ENCODE measurements at regions not wholly inside any gene's neighbourhood (a gene's known extent, or its start where the extent isn't known, plus 50 kb on each side); places are given as distances from the start of the nearest gene placed in this dataset.

DNA sequence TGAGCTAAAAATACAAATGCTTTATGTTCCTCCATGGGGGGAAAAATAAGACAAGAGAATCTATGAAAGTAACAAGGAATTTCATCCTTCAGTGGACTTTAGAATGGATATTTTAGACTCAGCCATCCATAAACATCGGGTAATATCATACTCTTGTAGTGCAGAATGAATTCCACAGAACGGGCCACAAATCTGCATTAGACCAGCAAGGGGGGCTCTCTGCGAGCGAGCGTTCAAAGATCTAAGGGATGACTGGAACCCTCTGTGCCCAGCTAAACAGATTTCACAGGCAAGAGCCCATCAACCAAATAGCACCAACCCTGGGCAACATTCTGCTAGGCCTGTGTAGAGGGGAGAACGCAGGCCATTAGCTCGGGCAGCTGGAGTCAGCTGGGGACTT is 537.9 kb upstream of the CDH11 start:
- TF ChIP-seq, protein P1, sequence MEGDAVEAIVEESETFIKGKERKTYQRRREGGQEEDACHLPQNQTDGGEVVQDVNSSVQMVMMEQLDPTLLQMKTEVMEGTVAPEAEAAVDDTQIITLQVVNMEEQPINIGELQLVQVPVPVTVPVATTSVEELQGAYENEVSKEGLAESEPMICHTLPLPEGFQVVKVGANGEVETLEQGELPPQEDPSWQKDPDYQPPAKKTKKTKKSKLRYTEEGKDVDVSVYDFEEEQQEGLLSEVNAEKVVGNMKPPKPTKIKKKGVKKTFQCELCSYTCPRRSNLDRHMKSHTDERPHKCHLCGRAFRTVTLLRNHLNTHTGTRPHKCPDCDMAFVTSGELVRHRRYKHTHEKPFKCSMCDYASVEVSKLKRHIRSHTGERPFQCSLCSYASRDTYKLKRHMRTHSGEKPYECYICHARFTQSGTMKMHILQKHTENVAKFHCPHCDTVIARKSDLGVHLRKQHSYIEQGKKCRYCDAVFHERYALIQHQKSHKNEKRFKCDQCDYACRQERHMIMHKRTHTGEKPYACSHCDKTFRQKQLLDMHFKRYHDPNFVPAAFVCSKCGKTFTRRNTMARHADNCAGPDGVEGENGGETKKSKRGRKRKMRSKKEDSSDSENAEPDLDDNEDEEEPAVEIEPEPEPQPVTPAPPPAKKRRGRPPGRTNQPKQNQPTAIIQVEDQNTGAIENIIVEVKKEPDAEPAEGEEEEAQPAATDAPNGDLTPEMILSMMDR (IDR thresholded peaks at IDR 0.05; ENCODE audit: low read depth, low read length, missing control alignments), result no peak
- no peak for DNase-seq (ENCODE audit: extremely low read depth, low read depth)
- no peak overlapping the region for H3K4me3 ChIP-seq (replicated peaks; ENCODE audit: low read depth, low read length)

DNA sequence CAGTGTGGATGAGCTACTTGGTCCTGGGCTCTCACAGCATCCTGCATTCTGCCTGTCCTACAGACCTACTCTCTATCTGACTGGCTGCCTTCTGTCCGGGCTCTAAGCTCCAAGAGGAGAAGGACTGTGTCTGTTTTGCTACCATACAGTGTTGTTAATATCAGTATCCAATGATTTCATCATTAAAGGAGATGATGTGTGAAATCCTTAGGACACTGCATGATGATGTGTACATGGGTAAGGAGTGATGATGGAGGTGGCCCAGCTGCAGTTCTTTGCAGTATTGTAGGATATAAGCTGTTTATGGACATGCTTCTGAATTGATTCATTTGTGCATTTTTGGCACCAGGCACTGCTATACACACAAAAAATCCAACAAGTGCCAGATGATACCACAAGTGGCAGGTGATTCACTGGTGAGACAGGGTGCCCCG is 536.9 kb upstream of the CDH11 start:
- no peak overlapping the region for H3K4me3 ChIP-seq (replicated peaks; ENCODE audit: low read depth, low read length)
- DNase-seq (ENCODE audit: extremely low read depth, low read depth), result no peak
- TF ChIP-seq, protein P1 (IDR thresholded peaks at IDR 0.05; ENCODE audit: low read depth, low read length, missing control alignments), result no peak

DNA sequence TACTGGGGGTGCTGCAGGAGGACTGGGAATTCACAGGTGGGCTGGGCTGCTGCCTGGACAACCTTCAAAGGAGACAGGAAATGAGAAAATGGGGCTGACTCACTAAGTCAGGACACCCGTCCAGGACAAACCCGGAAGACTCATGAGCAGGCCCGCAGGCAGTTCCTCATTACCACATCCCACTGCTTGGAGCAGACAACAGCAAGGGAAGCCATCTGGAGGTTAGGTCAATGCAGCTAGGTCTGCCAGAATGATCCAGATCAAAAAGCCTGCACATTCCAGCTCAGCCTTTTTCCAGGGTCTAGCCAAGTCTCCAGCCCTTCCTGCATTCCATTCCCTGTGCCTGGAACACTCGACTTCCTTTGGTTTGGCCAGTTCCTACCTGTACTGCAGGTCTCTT is 536.5 kb upstream of the CDH11 start:
- H3K4me3 ChIP-seq (replicated peaks; ENCODE audit: low read depth, low read length), result no peak overlapping the region
- peak; percentile 91 for DNase-seq (ENCODE audit: extremely low read depth, low read depth)
- TF ChIP-seq, protein P1 (IDR thresholded peaks at IDR 0.05; ENCODE audit: low read depth, low read length, missing control alignments), result no peak

DNA sequence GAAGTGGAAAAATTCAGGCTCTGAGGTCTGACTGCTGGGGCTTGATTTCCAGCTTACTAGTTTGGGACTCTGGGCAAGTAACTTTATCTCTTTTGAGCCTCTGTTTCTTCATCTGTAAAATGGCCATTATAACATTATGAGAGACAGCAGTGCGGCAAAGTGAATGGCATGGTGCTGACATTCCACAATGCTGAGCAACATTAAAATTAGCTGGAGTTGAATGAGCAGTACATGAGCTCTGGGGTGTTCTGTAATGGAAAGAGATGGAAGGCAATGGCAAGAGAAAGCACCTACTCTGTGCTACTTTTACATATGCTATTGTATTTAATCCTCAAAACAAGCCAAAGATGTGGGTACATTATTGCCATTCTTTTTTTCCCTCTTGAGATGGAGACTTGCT is 535.7 kb upstream of the CDH11 start:
- DNase-seq (ENCODE audit: extremely low read depth, low read depth), result no peak
- H3K4me3 ChIP-seq (replicated peaks; ENCODE audit: low read depth, low read length), result no peak overlapping the region
- TF ChIP-seq, protein P1 (IDR thresholded peaks at IDR 0.05; ENCODE audit: low read depth, low read length, missing control alignments), result no peak

DNA sequence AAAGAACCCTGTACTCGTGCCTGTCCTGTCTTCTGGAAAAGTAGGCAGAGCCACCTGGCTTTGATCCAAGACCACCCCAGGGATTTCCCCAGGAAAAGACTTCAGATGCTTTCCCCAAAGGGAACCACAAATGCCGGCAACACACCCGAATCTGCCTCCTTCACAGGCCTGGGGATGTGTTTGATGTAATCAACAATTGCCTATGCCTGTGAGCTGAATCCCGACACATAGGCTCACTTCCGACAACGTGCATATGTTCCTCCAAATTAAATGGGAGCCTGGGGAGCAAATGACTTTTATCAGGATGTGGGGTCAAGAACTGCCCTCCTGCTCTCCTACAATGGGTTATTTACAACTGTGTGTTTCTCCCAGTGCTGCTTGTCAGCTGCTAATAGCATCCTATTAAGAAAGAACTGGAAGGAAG is 535.2 kb upstream of the CDH11 start:
- TF ChIP-seq, protein P1 (IDR thresholded peaks at IDR 0.05; ENCODE audit: low read depth, low read length, missing control alignments), result no peak
- no peak for DNase-seq (ENCODE audit: extremely low read depth, low read depth)
- H3K4me3 ChIP-seq (replicated peaks; ENCODE audit: low read depth, low read length), result no peak overlapping the region

DNA sequence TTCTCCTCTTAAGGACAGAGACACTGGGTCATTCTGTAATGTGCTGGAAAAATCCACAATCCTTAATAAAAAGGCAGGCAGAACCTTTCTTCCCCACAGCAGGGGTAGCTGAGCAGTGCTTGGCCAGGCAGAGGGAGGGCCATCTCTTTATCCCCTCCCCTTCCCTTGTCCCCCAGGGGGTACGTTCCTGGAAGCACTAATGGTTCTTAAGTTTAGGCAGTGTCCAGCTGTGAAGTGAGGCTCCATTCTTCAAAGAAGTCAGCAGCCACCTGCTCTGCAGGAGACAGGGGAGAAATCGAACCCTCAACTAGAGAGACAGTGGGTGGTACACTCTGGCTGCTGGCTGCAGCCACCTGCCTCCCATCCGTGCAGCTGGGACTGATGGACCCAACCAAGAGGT is 533.9 kb upstream of the CDH11 start:
- no peak overlapping the region for H3K4me3 ChIP-seq (replicated peaks; ENCODE audit: low read depth, low read length)
- TF ChIP-seq, protein P1 (IDR thresholded peaks at IDR 0.05; ENCODE audit: low read depth, low read length, missing control alignments), result no peak
- DNase-seq (ENCODE audit: extremely low read depth, low read depth), result no peak

DNA sequence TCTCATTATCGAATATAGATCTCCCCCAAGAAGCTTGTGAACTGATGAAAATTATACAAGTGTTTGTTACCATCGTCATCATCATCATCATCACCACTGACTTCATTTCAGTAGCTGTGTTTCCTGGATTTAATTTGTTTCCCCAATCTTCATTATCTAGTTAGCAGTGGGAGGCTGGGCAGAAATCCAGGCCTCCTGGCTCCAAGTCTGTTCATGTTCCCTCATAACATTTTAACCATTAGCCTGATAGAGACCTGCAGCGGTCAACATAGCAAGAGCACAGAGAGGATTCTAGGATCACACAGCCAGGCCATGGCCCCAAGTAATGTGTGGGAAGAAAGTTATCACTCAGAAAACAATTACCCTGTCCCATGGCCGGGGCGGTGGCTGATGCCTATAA is 526.2 kb upstream of the CDH11 start:
- TF ChIP-seq, protein P1 (IDR thresholded peaks at IDR 0.05; ENCODE audit: low read depth, low read length, missing control alignments), result no peak
- H3K4me3 ChIP-seq (replicated peaks; ENCODE audit: low read depth, low read length), result no peak overlapping the region
- no peak for DNase-seq (ENCODE audit: extremely low read depth, low read depth)
